Heart right ventricle (tissue), 16 donors: ENCODE measurements at regions not wholly inside any gene's neighbourhood (a gene's known extent, or its start where the extent isn't known, plus 50 kb on each side); places are given as distances from the start of the nearest gene placed in this dataset.

ENCODE experiments used
- ATAC-seq, 8 donors: fragments of 200-7000 bp; cut with Tn5 transposase; one replicate each; pipeline ENCODE4 v1.9.1; 2020; ENCODE audit warnings: mild to moderate bottlenecking in 8 of 8, moderate library complexity in 8 of 8, moderate number of reproducible peaks in 1 of 8
- DNase-seq, 2 donors: peaks; one replicate each; pipeline ENCODE4 v3.0.0-alpha.2; 2020
- H3K27ac ChIP-seq, 10 donors: fragments of 200-600 bp; sonication (generic) in 2 of 10; one replicate each; pipeline versions ENCODE4 v1.5.0 to v1.8.0; 2020 to 2022; ENCODE audit warnings: mild to moderate bottlenecking in 3 of 10
- H3K27me3 ChIP-seq, 7 donors: fragments of 200-600 bp; one replicate each; pipeline ENCODE4 v1.8.0; 2021 to 2022; ENCODE audit warnings: mild to moderate bottlenecking in 2 of 7
- H3K36me3 ChIP-seq, 9 donors: fragments of 200-600 bp; sonication (generic) in 1 of 9; one replicate each; pipeline versions ENCODE4 v1.5.0 to v1.8.0; 2020 to 2022; ENCODE audit warnings: mild to moderate bottlenecking in 2 of 9
- H3K4me1 ChIP-seq, 9 donors: fragments of 200-600 bp; sonication (generic) in 1 of 9; one replicate each; pipeline versions ENCODE4 v1.5.0 to v1.8.0; 2020 to 2022; ENCODE audit warnings: mild to moderate bottlenecking in 4 of 9
- H3K4me3 ChIP-seq, 10 donors: fragments of 200-600 bp; sonication (generic) in 2 of 10; one replicate each; pipeline versions ENCODE4 v1.5.0 to v1.8.0; 2020 to 2022; ENCODE audit warnings: mild to moderate bottlenecking in 7 of 10, moderate library complexity in 2 of 10
- H3K9me3 ChIP-seq, 11 donors: fragments of 200-600 bp in 10 of 11; sonication (generic) in 2 of 11; one replicate each; pipeline versions ENCODE4 v1.5.0 to v1.8.0; 2013 to 2022; ENCODE audit warnings: mild to moderate bottlenecking in 2 of 11, control low read depth in 1 of 11, moderate library complexity in 1 of 11
- CTCF ChIP-seq, 9 donors: fragments of 200-600 bp; sonication (generic) in 2 of 9; IDR thresholded peaks; one replicate each; pipeline versions ENCODE4 v1.5.0 to v1.8.0; 2021 to 2022; ENCODE audit warnings: antibody characterized with exemption in 9 of 9, mild to moderate bottlenecking in 5 of 9, moderate library complexity in 1 of 9
- WGBS, 2 donors: extraction: QIAGEN DNeasy Blood & Tissue Kit; methylation state at CpG; one replicate each; pipeline ENCODE4 v1.1.7; 2013; ENCODE audit warnings: inconsistent platforms in 1 of 2; 5-methylcytosine and 5-hydroxymethylcytosine counted together
- intact Hi-C, 10 donors: fragments of 100-400 bp; cut with DNase I; formaldehyde crosslinking; loops; one replicate each; pipeline versions ENCODE4 v1.11.1 to v1.14.2; 2022
- donor health status: Arrhythmogenic right ventricular cardiomyopathy.
- donor health status: ischemic (EF 13 %, LVEDD 7.1; RV severe dilation, severe dysfunction).
- donor health status: healthy with polysubstance abuse.
- donor health status: DM: no; HTN: yes; CAD: no.
- donor health status: DM: no; HTN: no; CAD: no.
- donor health status: ischemic (EF 25% LVEDD 6.9; RV normal size, moderate dysfunction).
- donor health status: ischemic (EF 25% LVEDD 5.7; RV mildly dilated, moderate dysfunction).
- donor health status: healthy.
- donor health status: DM: yes; HTN: yes; CAD: no.
- donor health status: Ischemic cardiomyopathy.
- donor health status: ischemic (EF 35%, LVEDD 5.7; RV mildly dilated, moderate dysfunction).
- donor health status: nonischemic (EF 11% LVEDD 7.7; RV severe dilation, severe dysfunction).
- donor health status: DM: yes; HTN: yes; CAD: no.
- donor health status: PGD.
- donor health status: ischemic (EF 29% LVEDD 5.4; RV normal size, mild dysfunction).
- donor health status: nonischemic (EF 23%, LVEDD 6.1; RV moderate dilation, normal function).

DNA sequence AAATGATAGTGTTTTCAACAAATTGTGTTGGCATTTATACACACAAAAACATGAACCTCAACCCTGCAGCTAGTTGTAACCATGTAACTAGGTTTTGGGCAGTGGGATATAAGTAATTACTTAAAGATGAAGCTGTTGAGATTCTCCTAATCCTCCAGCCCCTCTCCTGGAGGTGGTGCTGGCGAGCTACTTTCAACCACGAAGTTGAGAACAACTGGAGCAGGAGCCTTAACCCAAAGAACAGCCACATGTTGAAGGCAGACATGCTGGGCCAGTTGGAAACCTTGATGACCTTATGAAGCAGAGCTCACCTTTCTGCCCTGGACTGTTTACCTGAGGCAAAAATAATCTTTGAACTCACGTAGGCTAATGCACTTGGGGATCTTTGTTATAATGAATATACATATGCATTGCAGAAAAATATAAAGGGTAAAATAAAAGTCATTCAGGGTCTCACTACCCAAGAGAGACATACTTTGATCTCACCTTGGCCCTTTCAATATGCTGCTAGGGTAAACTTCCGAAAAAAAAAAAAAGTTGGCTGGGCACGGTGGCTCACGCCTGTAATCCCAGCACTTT, 89.6 kb upstream of the NPAS2 start:
- no peaks in the 10 kb centered on the region for H3K27me3 ChIP-seq
- TF ChIP-seq CTCF (IDR thresholded peaks at IDR 0.05) = peak; percentile 23 to 84 (median 71)
- WGBS, 2 donors = 63 to 69% methylated on average over 6 of the region's 6 CpGs
- peak; percentile 69 to 90 (median 80) for ATAC-seq
- peaks cover 0 to 5% (median 0%) of the 10 kb centered on the region in 11 donors for H3K9me3 ChIP-seq
- no peak overlapping the region for H3K27ac ChIP-seq
- intact Hi-C loops = loop anchor here in 9 of 10 donors (1.0 to 5.0 kb wide), 9 partner anchors 82 to 255 kb away; partner anchors contain the start of gene NPAS2 (in 3 of the 9)
- H3K36me3 ChIP-seq = no peaks in the 10 kb centered on the region
- DNase-seq = peak; percentile 58 to 61
- H3K4me1 ChIP-seq = peaks cover 4 to 14% (median 11%) of the 10 kb centered on the region in 9 donors
- H3K4me3 ChIP-seq = no peak overlapping the region

DNA sequence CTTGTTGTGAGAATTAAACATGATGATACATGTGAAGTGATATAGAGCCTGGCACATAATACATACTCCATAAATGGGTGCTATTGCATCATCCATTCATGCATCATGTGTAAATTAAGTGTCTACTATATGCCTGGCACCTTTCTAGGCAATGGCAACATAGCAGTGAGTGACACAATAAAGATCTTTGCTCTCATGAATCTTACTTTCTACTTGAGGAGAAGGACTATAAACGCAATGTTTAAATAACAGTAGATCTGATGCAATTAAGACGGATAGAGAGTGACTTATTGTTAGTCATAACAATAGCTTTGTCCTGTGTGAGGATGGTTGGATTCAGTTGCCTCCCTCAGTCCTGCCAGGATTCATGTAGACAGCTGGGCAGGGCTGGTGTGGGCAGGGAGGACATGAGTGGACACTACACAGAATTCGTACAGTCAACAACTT, 88.4 kb upstream of the NPAS2 start:
- TF ChIP-seq CTCF (IDR thresholded peaks at IDR 0.05) = no peak
- Histone ChIP-seq H3K4me3 (no peak overlapping the region), H3K9me3 (peaks cover 0 to 5% (median 0%) of the 10 kb centered on the region in 11 donors), H3K4me1 (peaks cover 4 to 14% (median 11%) of the 10 kb centered on the region in 9 donors), H3K27me3 (no peaks in the 10 kb centered on the region), H3K27ac (no peak overlapping the region), H3K36me3 (no peaks in the 10 kb centered on the region)
- no peak for ATAC-seq
- no peak for DNase-seq
- WGBS, 2 donors = 93 to 96% methylated on average over 3 of the region's 3 CpGs
- intact Hi-C loops = loop anchor here in 8 of 10 donors (2.0 to 5.0 kb wide), 7 partner anchors 81 to 253 kb away; partner anchors contain the start of gene NPAS2 (in 3 of the 8)

DNA sequence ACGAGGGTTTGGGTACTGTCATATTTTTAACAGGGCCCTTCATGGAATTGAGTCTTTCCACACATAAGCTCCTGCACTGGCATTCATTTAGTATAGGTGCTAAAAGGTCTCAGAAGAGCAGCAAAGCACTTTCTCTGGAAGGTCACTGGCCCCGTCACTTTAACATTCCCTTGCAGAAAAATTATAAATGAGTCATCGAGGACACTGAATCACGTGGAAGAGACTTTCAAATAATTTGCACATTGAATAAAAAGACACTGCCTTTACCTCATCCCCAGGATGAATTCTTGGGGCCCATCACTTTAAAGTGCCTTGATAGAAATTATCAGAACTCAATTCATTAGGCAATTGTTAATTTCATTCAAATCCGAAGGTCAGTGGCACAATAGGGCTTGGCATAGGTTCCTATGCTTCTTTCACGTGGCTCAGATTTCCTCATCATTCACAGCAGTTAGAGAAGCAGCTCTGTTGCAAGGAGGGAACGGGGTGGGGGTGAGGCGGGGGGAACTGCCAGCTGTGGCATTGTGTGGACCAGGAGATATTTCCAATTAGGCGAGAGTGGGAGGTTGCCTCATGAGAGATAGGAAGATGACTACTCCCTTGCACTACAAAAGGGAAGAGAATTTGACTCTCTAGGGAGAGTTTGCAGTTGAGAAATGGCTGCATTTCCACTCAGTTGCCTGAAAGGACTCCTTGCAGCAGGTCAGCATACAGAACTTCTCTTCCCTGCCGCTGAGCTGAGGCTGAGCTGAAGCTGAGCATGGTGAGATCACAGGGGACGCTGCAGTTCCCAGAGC, 86.3 kb upstream of the NPAS2 start:
- H3K27me3 ChIP-seq = no peaks in the 10 kb centered on the region
- no peaks in the 10 kb centered on the region for H3K36me3 ChIP-seq
- peaks cover 4 to 14% (median 11%) of the 10 kb centered on the region in 9 donors for H3K4me1 ChIP-seq
- intact Hi-C loops = loop anchor here in 7 of 10 donors (2.0 to 5.0 kb wide), 6 partner anchors 79 to 249 kb away; partner anchors contain the start of gene NPAS2 (in 2 of the 7)
- DNase-seq = peak; percentile 21 to 25
- TF ChIP-seq CTCF (IDR thresholded peaks at IDR 0.05) = no peak
- H3K27ac ChIP-seq = no peak overlapping the region
- WGBS, 2 donors = 29% methylated on average over 11 of the region's 11 CpGs
- peaks cover 0 to 5% (median 0%) of the 10 kb centered on the region in 11 donors for H3K9me3 ChIP-seq
- no peak overlapping the region for H3K4me3 ChIP-seq
- ATAC-seq = peak; percentile 16 to 93 (median 64)

GRCh38 chr2:100736121-100736915, 83.6 kb upstream of the NPAS2 start:
- no peak for TF ChIP-seq CTCF (IDR thresholded peaks at IDR 0.05)
- ATAC-seq (no peak), DNase-seq (no peak)
- no peak overlapping the region for H3K4me3 ChIP-seq
- no peaks in the 10 kb centered on the region for H3K36me3 ChIP-seq
- no peaks in the 10 kb centered on the region for H3K9me3 ChIP-seq
- H3K4me1 ChIP-seq = peaks cover 4 to 14% (median 11%) of the 10 kb centered on the region in 9 donors
- H3K27me3 ChIP-seq = no peaks in the 10 kb centered on the region
- intact Hi-C loops = no loop called here
- WGBS, 2 donors = 85 to 86% methylated on average over 5 of the region's 5 CpGs
- no peak overlapping the region for H3K27ac ChIP-seq
